HG02571 (cell line): ENCODE measurements at regions not wholly inside any gene's neighbourhood (a gene's known extent, or its start where the extent isn't known, plus 50 kb on each side); places are given as distances from the start of the nearest gene placed in this dataset.
A peak's percentile ranks its signal among the peaks of the same experiment; 100 is the strongest.
"Not testable (repeated sequence)": the region's sequence is repeated elsewhere in the genome, so short reads cannot be mapped to it uniquely, and the experiment has no call there.

Experiments
- ATAC-seq: cut with Tn5 transposase; IDR thresholded peaks from one replicate; pipeline ENCODE4 v1.9.1; 2021; ENCODE audit warnings: mild to moderate bottlenecking, moderate library complexity; ENCODE audit not compliant: unreplicated experiment

GRCh38 chr4:112770114-112770513 is 133.2 kb downstream of the LARP7 start:
- no peak for ATAC-seq

- ATAC-seq: no peak
Measured at GRCh38 chr4:112775801-112776200, 138.9 kb downstream of the LARP7 start.

GRCh38 chr4:112776535-112776934 is 139.6 kb downstream of the LARP7 start:
- ATAC-seq: no peak

GRCh38 chr4:112778520-112778919 is 141.6 kb downstream of the LARP7 start:
- ATAC-seq: no peak

GRCh38 chr4:112793033-112793432 is 156.1 kb downstream of the LARP7 start:
- no peak for ATAC-seq

- ATAC-seq: no peak
Measured at GRCh38 chr4:112800001-112800400, 163.1 kb downstream of the LARP7 start.

GRCh38 chr4:112801341-112801740 is 164.4 kb downstream of the LARP7 start:
- ATAC-seq: no peak

- no peak for ATAC-seq
Measured at GRCh38 chr4:112802780-112803179, 165.8 kb downstream of the LARP7 start.

- ATAC-seq: no peak
Measured at GRCh38 chr4:112807083-112807482, 170.1 kb downstream of the LARP7 start.

GRCh38 chr4:112808001-112808400 is 171.1 kb downstream of the LARP7 start:
- ATAC-seq: no peak

- ATAC-seq: peak; percentile 32
Measured at GRCh38 chr4:112813790-112814189, 176.8 kb downstream of the LARP7 start.

- ATAC-seq: peak; percentile 93
Measured at GRCh38 chr4:112817933-112818593, 181.1 kb downstream of the LARP7 start.

GRCh38 chr4:112818594-112818965 is 181.6 kb downstream of the LARP7 start:
- ATAC-seq: peak; percentile 48

- ATAC-seq: no peak
Measured at GRCh38 chr4:112819729-112820128, 182.8 kb downstream of the LARP7 start.

- ATAC-seq: no peak
Measured at GRCh38 chr4:112823156-112823555, 186.2 kb downstream of the LARP7 start.

- no peak for ATAC-seq
Measured at GRCh38 chr4:112823606-112824005, 186.7 kb downstream of the LARP7 start.

GRCh38 chr4:112830753-112831386 is 193.9 kb downstream of the LARP7 start:
- no peak for ATAC-seq

- no peak for ATAC-seq
Measured at GRCh38 chr4:112832493-112832892, 195.6 kb downstream of the LARP7 start.

- no peak for ATAC-seq
Measured at GRCh38 chr4:112836895-112837294, 200.0 kb downstream of the LARP7 start.

GRCh38 chr4:112838015-112838414 is 201.1 kb downstream of the LARP7 start:
- ATAC-seq: not testable (repeated sequence)

GRCh38 chr4:112840061-112840460 is 203.1 kb downstream of the LARP7 start:
- no peak for ATAC-seq

- ATAC-seq: no peak
Measured at GRCh38 chr4:112840619-112841018, 203.7 kb downstream of the LARP7 start.

- ATAC-seq: no peak
Measured at GRCh38 chr4:112842513-112842912, 205.6 kb downstream of the LARP7 start.
